K562 (cell line): ENCODE measurements at regions not wholly inside any gene's neighbourhood (a gene's known extent, or its start where the extent isn't known, plus 50 kb on each side); places are given as distances from the start of the nearest gene placed in this dataset.

Source experiments
- ATAC-seq: fragments of 200-7000 bp; cut with Tn5 transposase; 3 replicates; pipeline ENCODE4 v1.9.1; 2020; ENCODE audit warnings: moderate library complexity
- BruUV-seq: library from RNA; stranded (reverse); fragments of 400-500 nt; replicated peaks from 2 replicates; lab custom pipeline; 2021; lab: Mats Ljungman, UMichigan
- CTCF ChIA-PET: fragments of 300-600 bp; formaldehyde crosslinking; extraction: SDS; loops from one replicate; lab custom pipeline; 2021; ENCODE audit warnings: low intra/inter-chr PET ratio; lab: Yijun Ruan, JAX
- POLR2A ChIA-PET: fragments of 300-600, 350-650 bp; sonication (Branson Sonifier 250); formaldehyde crosslinking; extraction: SDS; loops from one replicate; lab custom pipeline; 2021; ENCODE audit warnings: antibody characterized with exemption, inconsistent platforms; lab: Yijun Ruan, JAX
- DNase-seq, 4 experiments: peaks; one replicate each; pipeline versions ENCODE4 v3.0.0 to v3.0.0-alpha.2; 2011 to 2018; ENCODE audit warnings: low spot score in 3 of 4, mixed read lengths in 3 of 4; ENCODE audit errors: extremely low read depth in 1 of 4
- FAIRE-seq: peaks from 2 replicates; lab custom pipeline; 2011; peaks lifted over from hg19 to GRCh38; lab: Jason Lieb, UNC
- H2AFZ ChIP-seq: 2 replicates; pipeline ENCODE4 v1.6.0; 2011; ENCODE audit warnings: low read depth, low read length, control low read depth, inconsistent platforms
- H3K27ac ChIP-seq: fragments of 200-600 bp; 3 replicates; pipeline ENCODE4 v1.8.0; 2011; ENCODE audit warnings: low read depth, mild to moderate bottlenecking, control low read depth, inconsistent platforms, low read length, moderate library complexity, mixed read lengths; ENCODE audit errors: extremely low read depth
- H3K27me3 ChIP-seq, 2 experiments: fragments of 300-600 bp in 1 of 2; 2 replicates in 1 of 2; 3 replicates in 1 of 2; pipeline versions ENCODE4 v1.6.0 to v1.8.0; 2011; ENCODE audit warnings: inconsistent platforms in 2 of 2, low read length in 2 of 2, mild to moderate bottlenecking in 1 of 2, mixed read lengths in 1 of 2, moderate library complexity in 1 of 2; ENCODE audit not compliant: control insufficient read depth in 2 of 2, insufficient read depth in 2 of 2
- H3K36me3 ChIP-seq: fragments of 300-600 bp; 3 replicates; pipeline ENCODE4 v1.8.0; 2011; ENCODE audit warnings: mild to moderate bottlenecking, low read length, inconsistent platforms; ENCODE audit not compliant: control insufficient read depth, insufficient read depth
- H3K4me1 ChIP-seq, 2 experiments: fragments of 200-600 bp in 1 of 2; replicated peaks in 1 of 2; 2 replicates in 1 of 2; 3 replicates in 1 of 2; pipeline versions ENCODE4 v1.5.1 to v1.8.0; 2011; ENCODE audit warnings: inconsistent platforms in 2 of 2, low read length in 2 of 2, mild to moderate bottlenecking in 1 of 2, mixed read lengths in 1 of 2, moderate library complexity in 1 of 2; ENCODE audit not compliant: control insufficient read depth in 2 of 2, insufficient read depth in 2 of 2
- H3K4me2 ChIP-seq: 2 replicates; pipeline ENCODE4 v1.6.1; 2011; ENCODE audit warnings: low read length, control low read depth, inconsistent platforms, mixed read lengths; ENCODE audit not compliant: insufficient read depth
- H3K4me3 ChIP-seq: fragments of 200-600 bp; sonication (generic), shearing (Covaris generic); 2 replicates; pipeline ENCODE4 v1.5.1; 2016; ENCODE audit warnings: control low read depth, inconsistent platforms
- H3K79me2 ChIP-seq: fragments of 200-600 bp; 3 replicates; pipeline ENCODE4 v1.8.0; 2011; ENCODE audit warnings: low read length, inconsistent platforms; ENCODE audit not compliant: control insufficient read depth, insufficient read depth
- H3K9ac ChIP-seq, 2 experiments: 2 replicates each; pipeline versions ENCODE4 v1.6.0 to v1.6.1; 2011; ENCODE audit warnings: low read depth in 2 of 2, low read length in 2 of 2, control low read depth in 1 of 2, inconsistent platforms in 1 of 2, mild to moderate bottlenecking in 1 of 2, mixed read lengths in 1 of 2; ENCODE audit not compliant: insufficient read depth in 1 of 2
- H3K9me1 ChIP-seq: one replicate; pipeline ENCODE4 v1.6.0; 2011; ENCODE audit warnings: inconsistent platforms, mild to moderate bottlenecking, low read length, moderate library complexity; ENCODE audit not compliant: control insufficient read depth, insufficient read depth
- H3K9me3 ChIP-seq: replicated peaks from 2 replicates; pipeline ENCODE4 v1.5.1; 2011; ENCODE audit warnings: low read depth, low read length, inconsistent platforms; ENCODE audit not compliant: control insufficient read depth, insufficient read depth
- H4K20me1 ChIP-seq: replicated peaks from 2 replicates; pipeline ENCODE4 v1.6.1; 2011; ENCODE audit warnings: low read length, inconsistent platforms, mixed read lengths; ENCODE audit not compliant: control insufficient read depth, insufficient read depth
- FOXK1 ChIP-seq: sonication (generic); formaldehyde crosslinking; IDR thresholded peaks from 2 replicates; pipeline ENCODE4 v1.8.0; 2022; ENCODE audit warnings: missing genetic modification reagents, mild to moderate bottlenecking, borderline replicate concordance
- FUS ChIP-seq: fragments of 200-400 bp; formaldehyde crosslinking; optimal IDR thresholded peaks from 2 replicates; pipeline ENCODE3; 2017; ENCODE audit warnings: low read depth, low read length
- HLTF ChIP-seq: fragments of 450-650 bp; IDR thresholded peaks from 2 replicates; pipeline ENCODE4 v1.6.1; 2016
- JUNB ChIP-seq: fragments of 450-650 bp; formaldehyde crosslinking; conservative IDR thresholded peaks from 2 replicates; pipeline ENCODE4 v1.4.0; 2020; ENCODE audit warnings: mild to moderate bottlenecking
- MEF2A ChIP-seq: IDR thresholded peaks from 2 replicates; pipeline ENCODE4 v1.6.1; 2011; ENCODE audit warnings: low read depth, mild to moderate bottlenecking, low read length, moderate library complexity; ENCODE audit not compliant: control insufficient read depth
- MTF1 ChIP-seq: fragments of 250-450 bp; sonication (Bioruptor Pico); IDR thresholded peaks from 2 replicates; pipeline ENCODE4 v1.9.0; 2021; ENCODE audit warnings: moderate library complexity, mild to moderate bottlenecking, inconsistent platforms, borderline replicate concordance
- NFYB ChIP-seq: IDR thresholded peaks from 2 replicates; pipeline ENCODE4 v1.6.1; 2011; ENCODE audit warnings: mild to moderate bottlenecking, moderate library complexity; ENCODE audit not compliant: insufficient read length; ENCODE audit errors: extremely low read depth
- POLR2B ChIP-seq: fragments of 450-650 bp; IDR thresholded peaks from 2 replicates; pipeline ENCODE4 v1.6.1; 2018; ENCODE audit warnings: low read depth; ENCODE audit not compliant: partially characterized antibody
- POLR2G ChIP-seq: fragments of 200-400 bp; formaldehyde crosslinking; IDR thresholded peaks from 2 replicates; pipeline ENCODE4 v1.6.1; 2017; ENCODE audit warnings: low read depth, mild to moderate bottlenecking, antibody characterized with exemption, low read length, moderate library complexity
- RBBP5 ChIP-seq: fragments of 200-600 bp; sonication (generic); IDR thresholded peaks from 2 replicates; pipeline ENCODE4 v1.6.1; 2012; ENCODE audit warnings: borderline replicate concordance, mild to moderate bottlenecking, low read length, control low read depth, inconsistent platforms; ENCODE audit not compliant: insufficient read depth, poor library complexity, severe bottlenecking
- SIX5 ChIP-seq, 2 experiments: IDR thresholded peaks; 2 replicates each; pipeline ENCODE4 v1.6.1; 2011; ENCODE audit warnings: low read length in 2 of 2, borderline replicate concordance in 1 of 2, low read depth in 1 of 2, mild to moderate bottlenecking in 1 of 2, moderate library complexity in 1 of 2; ENCODE audit not compliant: insufficient read depth in 1 of 2
- WHSC1 ChIP-seq: IDR thresholded peaks from one replicate; pipeline ENCODE4 v1.6.1; 2012; ENCODE audit warnings: low read length, control low read depth, inconsistent platforms
- ZNF124 ChIP-seq: sonication (generic); formaldehyde crosslinking; IDR thresholded peaks from 2 replicates; pipeline ENCODE4 v1.8.1; 2022; ENCODE audit warnings: missing genetic modification reagents
- ZNF224 ChIP-seq: sonication (generic); formaldehyde crosslinking; IDR thresholded peaks from 2 replicates; pipeline ENCODE4 v1.8.0; 2022; ENCODE audit warnings: mild to moderate bottlenecking, missing genetic modification reagents
- WGBS: fragments of 100-300 bp; shearing (Covaris generic); methylation state at CpG from one replicate; pipeline ENCODE4 v1.1.6; 2016; ENCODE audit warnings: low coverage, mixed read lengths; ENCODE audit not compliant: insufficient coverage; ENCODE audit errors: missing lambda C conversion rate; 5-methylcytosine and 5-hydroxymethylcytosine counted together
- in situ Hi-C: fragments of 300-500 bp; cut with MboI; formaldehyde crosslinking; loops from 4 replicates; pipeline ENCODE4 v1.15.0; 2018; ENCODE audit warnings: inconsistent platforms, mixed read lengths
- intact Hi-C: fragments of 100-400 bp; cut with micrococcal nuclease; formaldehyde crosslinking; loops from 2 replicates; pipeline ENCODE4 v1.14.2; 2022
- TF ChIP-seq, protein P1 (sequence below), 2 experiments: IDR thresholded peaks; 2 replicates each; pipeline ENCODE4 v1.6.1; 2011; ENCODE audit warnings: borderline replicate concordance in 1 of 2, control low read depth in 1 of 2, low read depth in 1 of 2, low read length in 1 of 2, mild to moderate bottlenecking in 1 of 2, mixed read lengths in 1 of 2, moderate library complexity in 1 of 2; ENCODE audit not compliant: insufficient read depth in 1 of 2, insufficient read length in 1 of 2, poor library complexity in 1 of 2, severe bottlenecking in 1 of 2; ENCODE audit errors: extremely low read depth in 1 of 2
- TF ChIP-seq, protein P2 (sequence below): sonication (generic); formaldehyde crosslinking; IDR thresholded peaks from 2 replicates; pipeline ENCODE4 v1.8.0; 2022; ENCODE audit warnings: mild to moderate bottlenecking, missing genetic modification reagents
- TF ChIP-seq, protein P3 (sequence below): fragments of 250-450 bp; sonication (Bioruptor Pico); IDR thresholded peaks from 2 replicates; pipeline ENCODE4 v1.5.0; 2021

DNA sequence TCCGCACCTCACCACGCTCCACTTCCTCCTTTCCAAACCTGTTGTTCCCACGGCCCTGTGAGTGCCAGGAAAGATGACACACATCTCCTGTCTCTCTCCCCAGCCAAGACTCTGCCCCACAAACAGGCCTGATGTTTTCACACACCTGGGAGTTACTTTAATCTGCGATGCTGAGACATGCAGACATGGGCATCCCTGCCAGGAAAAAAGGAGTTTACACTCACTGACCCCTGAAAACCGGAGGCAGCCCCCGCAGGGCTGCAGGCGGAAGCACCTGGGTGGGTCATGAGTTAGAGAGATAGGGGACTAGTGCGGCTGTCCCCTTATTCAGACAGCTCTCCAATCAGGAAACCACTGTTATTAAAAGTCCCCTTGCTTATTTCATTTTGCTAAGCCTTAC lies 106.4 kb upstream of the CARD11 start:
- POLR2A ChIA-PET, result no interaction called here
- CTCF ChIA-PET, result no interaction called here
- Histone ChIP-seq H3K27me3 (peaks cover 0 to 22% of the 10 kb centered on the region in 2 experiments; a peak in 2 of 5 replicates), H3K9me3 (no peaks in the 10 kb centered on the region), H3K9ac (no peak overlapping the region), H3K9me1 (no peaks in the 10 kb centered on the region), H4K20me1 (no peaks in the 10 kb centered on the region), H2AFZ (no peak overlapping the region), H3K79me2 (no peaks in the 10 kb centered on the region), H3K36me3 (no peaks in the 10 kb centered on the region), H3K4me3 (no peak overlapping the region), H3K4me1 (peaks cover 6 to 11% of the 10 kb centered on the region in 2 experiments; a peak in 4 of 5 replicates), H3K27ac (no peak overlapping the region), H3K4me2 (no peak overlapping the region)
- in situ Hi-C loops (no loop called here), intact Hi-C loops (no loop called here)
- BruUV-seq, result no TSS peak
- no peak for FAIRE-seq
- no peak for ATAC-seq
- DNase-seq, result no peak
- no peak for TF ChIP-seq FOXK1
- no peak for TF ChIP-seq ZNF124 (CRISPR knock-in tag)
- TF ChIP-seq JUNB (CRISPR knock-in tag), result no peak
- TF ChIP-seq, protein P1, sequence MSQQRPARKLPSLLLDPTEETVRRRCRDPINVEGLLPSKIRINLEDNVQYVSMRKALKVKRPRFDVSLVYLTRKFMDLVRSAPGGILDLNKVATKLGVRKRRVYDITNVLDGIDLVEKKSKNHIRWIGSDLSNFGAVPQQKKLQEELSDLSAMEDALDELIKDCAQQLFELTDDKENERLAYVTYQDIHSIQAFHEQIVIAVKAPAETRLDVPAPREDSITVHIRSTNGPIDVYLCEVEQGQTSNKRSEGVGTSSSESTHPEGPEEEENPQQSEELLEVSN (IDR thresholded peaks at IDR 0.05; ENCODE audit: borderline replicate concordance in 1 of 2, extremely low read depth in 1 of 2, insufficient read depth in 1 of 2, insufficient read length in 1 of 2, low read depth in 1 of 2, low read length in 1 of 2, poor library complexity in 1 of 2, severe bottlenecking in 1 of 2), result no peak
- no peak for TF ChIP-seq FUS
- no peak for TF ChIP-seq RBBP5
- no peak for TF ChIP-seq MTF1 (CRISPR knock-in tag)
- no peak for TF ChIP-seq WHSC1
- TF ChIP-seq NFYB, result no peak
- no peak for TF ChIP-seq SIX5 (IDR thresholded peaks at IDR 0.05; ENCODE audit: borderline replicate concordance in 1 of 2, insufficient read depth in 1 of 2, low read depth in 1 of 2, low read length in 2 of 2)
- no peak for TF ChIP-seq POLR2G
- TF ChIP-seq HLTF, result no peak
- TF ChIP-seq MEF2A, result no peak
- no peak for TF ChIP-seq ZNF224 (CRISPR knock-in tag)
- TF ChIP-seq, protein P2, sequence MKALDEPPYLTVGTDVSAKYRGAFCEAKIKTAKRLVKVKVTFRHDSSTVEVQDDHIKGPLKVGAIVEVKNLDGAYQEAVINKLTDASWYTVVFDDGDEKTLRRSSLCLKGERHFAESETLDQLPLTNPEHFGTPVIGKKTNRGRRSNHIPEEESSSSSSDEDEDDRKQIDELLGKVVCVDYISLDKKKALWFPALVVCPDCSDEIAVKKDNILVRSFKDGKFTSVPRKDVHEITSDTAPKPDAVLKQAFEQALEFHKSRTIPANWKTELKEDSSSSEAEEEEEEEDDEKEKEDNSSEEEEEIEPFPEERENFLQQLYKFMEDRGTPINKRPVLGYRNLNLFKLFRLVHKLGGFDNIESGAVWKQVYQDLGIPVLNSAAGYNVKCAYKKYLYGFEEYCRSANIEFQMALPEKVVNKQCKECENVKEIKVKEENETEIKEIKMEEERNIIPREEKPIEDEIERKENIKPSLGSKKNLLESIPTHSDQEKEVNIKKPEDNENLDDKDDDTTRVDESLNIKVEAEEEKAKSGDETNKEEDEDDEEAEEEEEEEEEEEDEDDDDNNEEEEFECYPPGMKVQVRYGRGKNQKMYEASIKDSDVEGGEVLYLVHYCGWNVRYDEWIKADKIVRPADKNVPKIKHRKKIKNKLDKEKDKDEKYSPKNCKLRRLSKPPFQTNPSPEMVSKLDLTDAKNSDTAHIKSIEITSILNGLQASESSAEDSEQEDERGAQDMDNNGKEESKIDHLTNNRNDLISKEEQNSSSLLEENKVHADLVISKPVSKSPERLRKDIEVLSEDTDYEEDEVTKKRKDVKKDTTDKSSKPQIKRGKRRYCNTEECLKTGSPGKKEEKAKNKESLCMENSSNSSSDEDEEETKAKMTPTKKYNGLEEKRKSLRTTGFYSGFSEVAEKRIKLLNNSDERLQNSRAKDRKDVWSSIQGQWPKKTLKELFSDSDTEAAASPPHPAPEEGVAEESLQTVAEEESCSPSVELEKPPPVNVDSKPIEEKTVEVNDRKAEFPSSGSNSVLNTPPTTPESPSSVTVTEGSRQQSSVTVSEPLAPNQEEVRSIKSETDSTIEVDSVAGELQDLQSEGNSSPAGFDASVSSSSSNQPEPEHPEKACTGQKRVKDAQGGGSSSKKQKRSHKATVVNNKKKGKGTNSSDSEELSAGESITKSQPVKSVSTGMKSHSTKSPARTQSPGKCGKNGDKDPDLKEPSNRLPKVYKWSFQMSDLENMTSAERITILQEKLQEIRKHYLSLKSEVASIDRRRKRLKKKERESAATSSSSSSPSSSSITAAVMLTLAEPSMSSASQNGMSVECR, result no peak
- no peak for TF ChIP-seq POLR2B
- TF ChIP-seq, protein P3, sequence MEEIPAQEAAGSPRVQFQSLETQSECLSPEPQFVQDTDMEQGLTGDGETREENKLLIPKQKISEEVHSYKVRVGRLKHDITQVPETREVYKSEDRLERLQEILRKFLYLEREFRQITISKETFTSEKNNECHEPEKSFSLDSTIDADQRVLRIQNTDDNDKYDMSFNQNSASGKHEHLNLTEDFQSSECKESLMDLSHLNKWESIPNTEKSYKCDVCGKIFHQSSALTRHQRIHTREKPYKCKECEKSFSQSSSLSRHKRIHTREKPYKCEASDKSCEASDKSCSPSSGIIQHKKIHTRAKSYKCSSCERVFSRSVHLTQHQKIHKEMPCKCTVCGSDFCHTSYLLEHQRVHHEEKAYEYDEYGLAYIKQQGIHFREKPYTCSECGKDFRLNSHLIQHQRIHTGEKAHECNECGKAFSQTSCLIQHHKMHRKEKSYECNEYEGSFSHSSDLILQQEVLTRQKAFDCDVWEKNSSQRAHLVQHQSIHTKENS (CRISPR knock-in tag), result no peak
- 2% methylated on average over 6 of the region's 8 CpGs for WGBS
